AG08395 (cell line): ENCODE measurements at regions not wholly inside any gene's neighbourhood (a gene's known extent, or its start where the extent isn't known, plus 50 kb on each side); places are given as distances from the start of the nearest gene placed in this dataset.

ENCODE experiments used
- DNase-seq: peaks from one replicate; pipeline ENCODE4 v3.0.0; 2012; ENCODE audit warnings: mixed read lengths, low spot score

DNA sequence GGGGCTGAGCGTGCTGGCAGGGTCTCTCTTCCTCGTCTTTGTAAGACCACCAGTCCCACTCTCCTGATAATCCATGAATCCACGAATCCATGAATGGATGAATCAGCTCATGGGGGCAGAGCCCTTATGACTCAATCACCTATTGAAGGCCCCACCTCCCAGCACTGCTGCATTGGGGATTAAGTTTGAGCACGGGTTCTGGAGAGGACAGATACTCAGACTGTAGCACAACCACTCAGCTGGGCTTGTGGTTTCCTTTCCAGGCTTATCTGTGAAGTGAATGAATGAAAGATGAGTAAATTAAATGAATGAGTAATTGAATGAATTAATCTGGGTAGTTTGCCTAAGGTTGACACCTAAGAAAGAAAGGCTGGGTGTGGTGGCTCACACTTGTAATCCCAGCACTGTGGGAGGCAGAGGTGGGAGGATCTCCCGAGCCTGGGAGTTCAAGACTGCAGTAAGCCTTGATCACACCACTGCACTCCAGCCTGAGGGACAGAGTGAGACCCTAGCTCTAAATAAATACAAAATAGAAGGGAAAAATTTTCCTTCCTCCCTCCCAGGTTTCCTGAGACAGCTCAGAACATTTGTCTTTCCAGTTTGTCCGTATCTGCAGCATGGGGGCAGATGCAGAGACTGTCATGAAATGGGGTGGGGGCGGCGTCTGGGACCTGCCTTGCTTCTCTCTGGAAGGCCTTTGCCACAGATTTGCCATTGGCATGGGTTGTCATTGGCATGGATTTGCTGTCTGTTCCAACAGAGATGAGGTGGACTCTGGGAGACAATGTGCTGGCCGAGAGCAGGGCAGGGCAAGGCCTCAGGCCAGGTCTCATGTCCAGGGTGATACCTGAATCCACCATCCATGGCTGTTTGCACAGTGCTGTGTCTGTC, 187.7 kb upstream of the C1orf174 start:
- DNase-seq: no peak

DNA sequence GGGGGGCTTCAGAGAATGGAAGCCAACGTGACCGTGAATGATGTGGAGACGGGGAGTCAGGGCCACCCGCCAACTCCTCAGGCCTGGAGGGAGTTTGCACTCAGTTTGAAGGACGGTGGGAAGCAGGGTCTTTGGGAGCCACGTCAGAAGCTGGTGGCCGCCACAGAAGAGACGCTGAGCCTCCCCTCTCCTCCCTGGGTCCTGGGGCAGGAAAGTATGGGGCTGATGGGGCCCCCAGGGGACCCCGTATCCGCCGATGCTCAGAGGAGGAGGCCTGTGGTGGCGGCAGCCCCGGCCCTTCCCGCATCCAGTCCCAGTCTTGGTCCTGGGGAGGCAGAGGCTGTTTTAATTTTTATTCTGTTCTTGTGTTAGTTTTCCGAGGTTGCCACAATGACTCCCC, 188.6 kb upstream of the C1orf174 start:
- DNase-seq: no peak

GRCh38 chr1:4089421-4090175, 189.5 kb upstream of the C1orf174 start:
- DNase-seq: no peak

DNA sequence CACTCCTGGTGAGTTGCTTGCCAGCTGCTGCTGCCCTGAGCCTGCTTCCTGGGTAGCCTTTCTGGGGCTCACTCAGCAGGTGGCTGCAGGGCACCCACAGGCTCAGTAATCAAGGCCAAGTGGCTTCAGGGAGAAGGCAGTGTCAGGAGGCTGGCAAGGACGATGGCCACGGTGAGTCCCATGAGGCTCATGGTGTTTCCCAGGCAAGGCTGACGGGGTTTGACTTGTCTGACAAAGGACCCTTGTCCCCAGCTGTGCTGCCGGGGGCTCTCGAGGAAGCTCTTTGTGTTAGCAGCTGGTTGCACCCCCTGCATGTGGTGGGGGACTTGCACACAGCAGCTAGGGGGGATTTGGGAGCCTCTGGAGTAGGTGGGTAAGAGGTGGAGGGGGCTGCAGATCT, 190.5 kb upstream of the C1orf174 start:
- DNase-seq: no peak

DNA sequence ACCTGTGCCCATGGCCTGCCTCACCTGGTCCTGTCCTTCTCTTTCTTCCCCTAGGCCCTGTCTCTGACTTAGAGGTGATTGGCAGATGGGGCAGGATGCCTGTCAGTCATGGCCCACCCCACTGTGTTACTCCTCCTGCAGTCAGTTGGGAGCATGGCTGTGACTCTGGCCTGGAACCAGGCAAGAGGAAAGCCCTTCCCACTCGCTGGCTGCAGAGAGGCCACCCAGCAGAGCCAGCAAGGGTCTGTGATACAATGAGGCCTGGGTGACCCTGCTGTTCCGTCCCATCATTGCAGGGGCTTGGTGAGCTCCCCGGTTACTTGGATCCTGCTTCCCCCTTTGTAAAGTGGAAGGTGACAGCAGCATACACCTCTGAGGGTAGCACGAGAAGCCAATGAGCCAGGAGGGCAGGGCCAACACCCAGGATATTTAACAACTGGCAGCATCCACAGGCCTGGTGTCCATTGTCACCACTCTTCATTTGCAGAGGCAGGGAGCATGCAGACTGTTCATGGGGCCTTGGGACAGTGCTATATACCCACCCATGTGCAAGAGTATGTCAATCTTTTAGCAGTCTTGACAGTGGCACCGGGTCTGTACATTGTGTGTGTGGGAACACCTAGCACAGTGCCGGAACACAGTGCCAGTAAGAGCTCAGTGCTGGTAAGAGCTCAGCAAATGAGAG, 191.0 kb upstream of the C1orf174 start:
- no peak for DNase-seq

GRCh38 chr1:4091996-4092395, 191.9 kb upstream of the C1orf174 start:
- no peak for DNase-seq

DNA sequence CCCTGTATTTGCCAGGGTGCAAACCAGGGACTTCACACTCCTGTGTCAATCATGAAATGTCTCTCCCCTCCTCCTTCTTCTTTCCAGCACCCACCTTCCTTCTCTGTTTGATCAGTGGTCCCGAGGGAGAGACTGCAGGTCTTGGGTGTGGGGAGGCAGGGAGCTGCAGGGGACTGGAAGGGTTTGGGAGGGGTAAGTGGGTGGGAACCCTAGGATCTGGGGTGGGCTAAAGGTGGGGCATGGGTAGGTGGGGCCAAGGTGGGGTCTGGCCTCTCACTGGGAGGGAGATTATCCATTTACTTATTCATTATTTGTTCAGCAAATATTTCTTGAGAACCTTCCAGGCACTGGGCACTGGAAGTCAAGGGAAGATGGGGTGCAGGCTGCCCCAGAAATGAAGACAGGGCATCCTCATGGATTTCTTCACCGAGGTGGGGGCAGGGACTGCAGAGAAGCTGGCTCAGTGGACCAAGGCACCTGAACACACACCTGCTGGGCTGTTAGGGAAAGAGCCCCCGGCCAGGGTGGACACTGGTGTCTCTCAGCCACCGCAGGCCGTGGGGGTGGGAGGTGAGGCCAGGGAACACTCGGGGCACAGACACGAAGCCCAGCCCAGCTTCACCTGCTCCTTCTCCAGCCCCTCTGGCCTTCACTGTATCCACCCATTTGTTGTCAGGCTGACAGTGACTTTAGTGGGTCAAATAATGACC, 193.9 kb upstream of the C1orf174 start:
- no peak for DNase-seq

DNA sequence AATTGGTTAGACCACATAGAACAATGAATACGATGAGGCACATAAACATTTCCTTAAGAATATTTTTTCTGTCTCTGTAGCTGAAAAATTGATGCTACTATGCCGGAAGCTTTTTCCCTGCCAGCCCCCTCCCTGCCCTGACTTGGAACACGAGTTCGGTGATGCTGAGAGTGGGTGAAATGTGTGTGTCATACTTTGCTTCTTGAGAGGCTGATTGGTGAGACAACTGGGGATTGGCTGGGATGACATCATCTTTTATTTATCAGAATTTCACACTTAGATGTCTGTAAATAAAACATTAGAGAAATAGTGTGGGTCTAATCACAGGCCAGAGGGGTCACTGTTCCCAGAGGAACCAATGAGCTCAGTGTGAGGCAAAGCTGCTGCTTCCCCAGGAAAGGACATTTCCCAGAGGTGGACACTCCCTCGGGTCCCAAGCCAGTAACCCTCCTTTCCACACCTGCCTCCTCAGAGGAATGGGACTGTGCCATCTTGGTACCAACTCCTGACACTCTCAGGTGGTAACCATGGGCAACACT, 195.4 kb upstream of the C1orf174 start:
- no peak for DNase-seq

- DNase-seq: no peak
Observed at GRCh38 chr1:4101459-4102161, 201.5 kb upstream of the C1orf174 start.

DNA sequence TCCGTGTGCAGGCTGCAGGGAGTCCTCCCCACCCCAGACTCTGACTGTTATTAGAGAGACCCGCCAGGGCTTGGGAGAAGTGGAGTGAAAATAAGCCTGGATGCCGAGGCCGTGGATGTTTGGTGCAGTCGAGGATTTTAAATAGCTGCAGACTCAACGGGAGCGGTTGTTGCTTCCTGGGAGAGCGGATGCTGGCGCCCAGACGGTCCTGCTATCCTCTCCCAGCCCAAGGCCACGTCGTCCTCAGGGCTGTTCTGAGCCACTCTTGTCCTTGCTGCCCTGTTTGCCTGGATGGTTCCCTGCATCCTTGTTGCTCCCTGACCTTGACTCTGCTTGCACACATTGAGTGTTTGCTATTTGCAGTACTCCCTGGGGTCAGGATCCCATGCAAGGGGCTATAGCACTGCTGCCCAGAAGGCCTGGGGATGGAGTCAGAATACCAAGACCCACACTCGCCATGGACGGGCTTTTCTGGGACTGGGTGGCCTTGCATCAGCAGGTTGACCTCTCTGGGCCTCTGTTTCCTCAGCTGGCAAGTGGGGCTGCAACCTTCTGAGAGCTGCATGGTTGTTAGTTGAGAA, 205.3 kb upstream of the C1orf174 start:
- no peak for DNase-seq

DNA sequence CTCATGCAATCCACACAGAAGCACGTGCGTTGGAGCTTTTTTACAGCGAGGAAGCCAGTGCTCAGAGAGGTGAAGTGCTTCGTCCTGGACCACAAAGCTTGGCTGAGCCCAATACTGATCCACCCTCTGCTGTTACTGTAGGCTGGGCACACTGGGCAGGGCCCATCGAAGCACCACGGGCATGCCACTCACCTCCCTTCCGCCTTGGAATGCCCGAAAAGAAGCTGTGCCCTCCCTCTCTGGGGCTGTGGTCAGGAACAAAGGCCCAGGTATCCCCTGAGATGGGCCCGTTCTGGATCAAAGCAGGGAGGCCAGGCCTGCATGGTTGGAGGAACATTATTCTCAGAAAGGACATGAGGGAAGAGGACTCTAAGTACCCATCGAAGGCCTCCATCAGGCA, 206.7 kb upstream of the C1orf174 start:
- no peak for DNase-seq

DNA sequence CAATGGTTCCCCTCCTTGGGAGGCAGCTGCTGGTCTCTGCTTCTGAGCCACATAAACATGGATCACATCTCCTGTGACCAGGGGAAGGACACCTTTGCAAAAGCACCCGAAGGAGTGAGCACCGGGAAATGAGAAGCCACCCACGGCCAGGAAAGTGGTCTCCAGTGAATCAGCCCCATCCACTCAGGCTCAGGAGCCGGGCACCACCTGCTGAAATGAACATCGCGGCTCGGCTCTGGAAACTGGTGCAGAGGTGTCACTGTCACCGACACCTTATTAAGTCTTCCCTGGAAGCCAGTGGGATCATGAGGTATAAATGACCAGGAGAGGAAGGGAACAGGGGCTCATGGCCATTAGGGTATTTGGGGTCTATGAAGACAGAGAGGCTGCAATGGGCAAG, 207.2 kb upstream of the C1orf174 start:
- no peak for DNase-seq

- DNase-seq: no peak
Observed at GRCh38 chr1:4108331-4108730, 208.3 kb upstream of the C1orf174 start.

GRCh38 chr1:4108758-4109627, 208.9 kb upstream of the C1orf174 start:
- no peak for DNase-seq

GRCh38 chr1:4109628-4109940, 209.5 kb upstream of the C1orf174 start:
- DNase-seq: no peak

DNA sequence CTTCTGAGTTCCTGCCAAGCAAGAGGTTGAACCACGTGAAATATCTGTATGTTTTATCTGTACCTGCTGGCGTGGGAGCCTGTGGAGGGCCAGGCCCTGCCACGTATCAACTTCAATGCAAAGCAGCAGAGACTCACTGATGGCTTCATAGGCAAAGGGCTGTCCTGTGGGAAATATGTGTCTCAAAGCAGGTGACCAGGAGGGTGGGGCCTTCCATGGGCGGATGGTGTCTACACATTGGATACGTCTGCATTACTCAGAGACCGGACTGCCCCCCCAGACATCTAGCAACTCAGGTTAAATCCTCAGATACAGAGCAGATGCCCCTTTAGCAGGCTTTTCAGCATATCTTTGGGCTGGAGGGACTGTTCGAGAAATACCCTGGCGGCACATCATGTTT, 210.8 kb upstream of the C1orf174 start:
- DNase-seq: no peak

DNA sequence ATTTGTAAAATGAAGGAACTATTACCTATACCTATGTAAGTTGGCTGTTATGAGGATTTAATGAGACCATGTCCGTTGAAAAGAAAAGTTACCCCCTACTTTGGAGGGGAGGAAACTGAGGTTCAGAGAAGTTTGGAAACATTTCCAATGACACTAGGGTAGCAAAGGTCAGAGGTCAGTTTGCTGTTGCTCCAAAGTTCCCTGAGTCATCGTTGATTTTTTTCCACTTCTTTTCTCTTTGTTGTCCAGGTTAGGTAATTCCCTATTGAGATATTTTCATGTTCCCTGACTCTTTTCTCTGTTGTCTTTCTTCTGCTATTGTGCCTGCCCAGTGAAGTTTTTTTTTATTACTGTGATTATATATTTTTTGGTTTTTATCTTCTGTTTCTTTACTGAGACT, 213.8 kb upstream of the C1orf174 start:
- DNase-seq: no peak

DNA sequence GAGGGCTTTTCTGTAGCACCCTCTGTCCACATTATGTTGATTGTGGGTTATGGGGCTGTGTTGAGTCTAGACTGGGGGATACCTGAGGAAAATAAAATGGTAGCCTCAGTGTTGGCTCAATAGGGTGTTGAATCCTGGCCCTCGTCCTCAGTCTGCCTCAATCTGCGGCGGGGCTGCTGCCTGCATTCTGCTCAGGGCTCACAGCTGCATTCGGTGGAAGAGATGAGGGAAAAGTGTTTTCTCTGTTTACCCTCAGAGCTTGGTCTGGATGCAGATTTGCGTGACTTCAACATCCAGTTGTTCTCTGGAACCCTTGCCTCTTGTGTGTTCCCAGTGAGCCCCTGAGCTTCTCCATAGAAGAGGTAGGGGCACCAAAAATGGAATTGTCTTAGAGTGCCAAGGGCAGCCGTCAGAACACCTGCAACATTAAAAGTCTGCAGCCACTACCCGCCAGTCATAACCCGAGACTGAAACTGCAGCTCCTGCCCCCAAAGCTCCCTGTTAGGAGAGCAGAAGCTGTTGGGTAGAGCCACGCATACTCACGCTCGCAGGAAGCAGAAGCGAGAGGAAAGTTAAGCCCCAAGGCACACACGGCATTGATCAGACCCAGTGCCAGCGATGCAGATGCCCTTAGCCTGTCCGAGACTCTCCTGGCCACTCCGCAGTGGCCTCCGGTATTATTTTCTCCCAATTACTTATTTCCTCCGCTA, 215.3 kb upstream of the C1orf174 start:
- no peak for DNase-seq

DNA sequence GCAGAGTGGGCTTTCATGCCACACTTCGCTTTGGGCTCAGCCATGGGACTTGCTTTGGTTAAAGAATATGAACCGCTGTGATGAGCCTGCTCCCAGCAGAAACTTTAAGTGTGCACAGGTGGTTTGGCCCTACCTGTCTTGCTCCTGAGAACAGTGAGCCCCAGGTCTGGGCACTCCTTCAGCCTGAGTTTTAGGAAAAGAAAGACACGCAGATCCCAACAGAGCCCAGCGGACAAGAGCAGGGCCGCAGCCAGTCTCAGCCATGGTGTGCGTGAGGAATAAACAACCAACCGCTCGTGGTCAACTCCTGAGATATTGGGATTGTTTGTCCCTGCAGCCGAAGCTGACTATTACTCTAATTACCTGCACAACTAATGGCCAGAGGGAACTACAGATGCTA, 217.1 kb upstream of the C1orf174 start:
- DNase-seq: no peak
